ENCODE measurements at regions not wholly inside any gene's neighbourhood (a gene's known extent, or its start where the extent isn't known, plus 50 kb on each side); places are given as distances from the start of the nearest gene placed in this dataset.
A peak's percentile ranks its signal among the peaks of the same experiment; 100 is the strongest.
"Not testable (repeated sequence)": the region's sequence is repeated elsewhere in the genome, so short reads cannot be mapped to it uniquely, and the experiment has no call there.

GRCh38 chr5:42317575-42317974 lies 105.7 kb upstream of the GHR start:
- Histone ChIP-seq H3F3A (ENCODE audit: insufficient read depth, low read length) (no peaks in the 10 kb centered on the region), H3K4me2 (ENCODE audit: low read depth, low read length) (peak overlapping the region; percentile 63; the same call in 1 of the 2 replicates), H3K79me2 (ENCODE audit: low read length) (no peaks in the 10 kb centered on the region), H2AFZ (ENCODE audit: low read length) (peak overlapping the region; percentile 68), H3K27me3 (replicated peaks; ENCODE audit: insufficient read depth, low read length) (no peaks in the 10 kb centered on the region), H3K9me2 (replicated peaks; ENCODE audit: insufficient read depth, low read length) (no peaks in the 10 kb centered on the region), H4K20me1 (ENCODE audit: insufficient read depth, low read length) (no peaks in the 10 kb centered on the region), H3K36me3 (replicated peaks; ENCODE audit: insufficient read depth, low read length) (no peaks in the 10 kb centered on the region), H3K4me1 (ENCODE audit: low read length) (0 out of 2 replicates have a peak, but pooled peaks cover 5% of the 10 kb centered on the region), H3K4me3 (ENCODE audit: low read length) (peak overlapping the region; percentile 33; the same call in 1 of the 2 replicates), H3K9ac (ENCODE audit: low read length) (no peak overlapping the region), H3K27ac (ENCODE audit: low read length) (no peak overlapping the region), H3K9me3 (replicated peaks; ENCODE audit: insufficient read depth, low read length) (no peaks in the 10 kb centered on the region)
- TF ChIP-seq EZH2 (optimal IDR thresholded peaks at IDR 0.05; ENCODE audit: low read depth, low read length) (no peak), EZH2phosphoT487 (IDR thresholded peaks at IDR 0.05; ENCODE audit: low read length) (no peak), CTCF (IDR thresholded peaks at IDR 0.05; ENCODE audit: low read length) (no peak)
- DNase-seq = peak; percentile 12

- not testable (repeated sequence) for DNase-seq
Observed at GRCh38 chr5:42319546-42319945, 103.7 kb upstream of the GHR start.

GRCh38 chr5:42321785-42322184 lies 101.5 kb upstream of the GHR start:
- no peak overlapping the region for H3K4me2 ChIP-seq (ENCODE audit: low read depth, low read length)
- no peaks in the 10 kb centered on the region for H3K27me3 ChIP-seq (replicated peaks; ENCODE audit: insufficient read depth, low read length)
- TF ChIP-seq EZH2 (optimal IDR thresholded peaks at IDR 0.05; ENCODE audit: low read depth, low read length) = no peak
- no peak for TF ChIP-seq CTCF (IDR thresholded peaks at IDR 0.05; ENCODE audit: low read length)
- no peak for TF ChIP-seq EZH2phosphoT487 (IDR thresholded peaks at IDR 0.05; ENCODE audit: low read length)
- no peaks in the 10 kb centered on the region for H3K36me3 ChIP-seq (replicated peaks; ENCODE audit: insufficient read depth, low read length)
- H3K79me2 ChIP-seq (ENCODE audit: low read length) = no peaks in the 10 kb centered on the region
- no peak overlapping the region for H2AFZ ChIP-seq (ENCODE audit: low read length)
- no peak for DNase-seq
- H3K9ac ChIP-seq (ENCODE audit: low read length) = no peak overlapping the region
- H3F3A ChIP-seq (ENCODE audit: insufficient read depth, low read length) = no peaks in the 10 kb centered on the region
- H3K4me1 ChIP-seq (ENCODE audit: low read length) = 0 out of 2 replicates have a peak, but pooled peaks cover 5% of the 10 kb centered on the region
- H3K9me3 ChIP-seq (replicated peaks; ENCODE audit: insufficient read depth, low read length) = no peaks in the 10 kb centered on the region
- H3K4me3 ChIP-seq (ENCODE audit: low read length) = no peak overlapping the region
- no peak overlapping the region for H3K27ac ChIP-seq (ENCODE audit: low read length)
- no peaks in the 10 kb centered on the region for H4K20me1 ChIP-seq (ENCODE audit: insufficient read depth, low read length)
- H3K9me2 ChIP-seq (replicated peaks; ENCODE audit: insufficient read depth, low read length) = no peaks in the 10 kb centered on the region

More at GRCh38 chr5:42319546-42319945, 103.7 kb upstream of the GHR start:
- not testable (repeated sequence) for H3K79me2 ChIP-seq (ENCODE audit: low read length); H3K9me2 ChIP-seq (replicated peaks; ENCODE audit: insufficient read depth, low read length); H3K9ac ChIP-seq (ENCODE audit: low read length); H3F3A ChIP-seq (ENCODE audit: insufficient read depth, low read length); H4K20me1 ChIP-seq (ENCODE audit: insufficient read depth, low read length); H3K9me3 ChIP-seq (replicated peaks; ENCODE audit: insufficient read depth, low read length); H3K4me1 ChIP-seq (ENCODE audit: low read length); H3K4me3 ChIP-seq (ENCODE audit: low read length); H3K4me2 ChIP-seq (ENCODE audit: low read depth, low read length); H2AFZ ChIP-seq (ENCODE audit: low read length); H3K27me3 ChIP-seq (replicated peaks; ENCODE audit: insufficient read depth, low read length); H3K36me3 ChIP-seq (replicated peaks; ENCODE audit: insufficient read depth, low read length); H3K27ac ChIP-seq (ENCODE audit: low read length)

- Histone ChIP-seq H3K4me3 (ENCODE audit: low read length) (no peak overlapping the region), H4K20me1 (ENCODE audit: insufficient read depth, low read length) (no peaks in the 10 kb centered on the region), H3K4me2 (ENCODE audit: low read depth, low read length) (no peak overlapping the region), H3K9ac (ENCODE audit: low read length) (no peak overlapping the region), H2AFZ (ENCODE audit: low read length) (no peak overlapping the region), H3K36me3 (replicated peaks; ENCODE audit: insufficient read depth, low read length) (no peaks in the 10 kb centered on the region), H3K79me2 (ENCODE audit: low read length) (no peaks in the 10 kb centered on the region), H3K9me3 (replicated peaks; ENCODE audit: insufficient read depth, low read length) (no peaks in the 10 kb centered on the region), H3K9me2 (replicated peaks; ENCODE audit: insufficient read depth, low read length) (no peaks in the 10 kb centered on the region), H3K27me3 (replicated peaks; ENCODE audit: insufficient read depth, low read length) (no peaks in the 10 kb centered on the region), H3K27ac (ENCODE audit: low read length) (no peak overlapping the region), H3F3A (ENCODE audit: insufficient read depth, low read length) (no peaks in the 10 kb centered on the region), H3K4me1 (ENCODE audit: low read length) (peaks cover 6% of the 10 kb centered on the region; the same call in 1 of the 2 replicates)
- TF ChIP-seq CTCF (IDR thresholded peaks at IDR 0.05; ENCODE audit: low read length) (no peak), EZH2phosphoT487 (IDR thresholded peaks at IDR 0.05; ENCODE audit: low read length) (no peak)
- DNase-seq = no peak
Observed at GRCh38 chr5:42337143-42337542, 86.1 kb upstream of the GHR start.
